ENCODE measurements at regions not wholly inside any gene's neighbourhood (a gene's known extent, or its start where the extent isn't known, plus 50 kb on each side); places are given as distances from the start of the nearest gene placed in this dataset.

DNA sequence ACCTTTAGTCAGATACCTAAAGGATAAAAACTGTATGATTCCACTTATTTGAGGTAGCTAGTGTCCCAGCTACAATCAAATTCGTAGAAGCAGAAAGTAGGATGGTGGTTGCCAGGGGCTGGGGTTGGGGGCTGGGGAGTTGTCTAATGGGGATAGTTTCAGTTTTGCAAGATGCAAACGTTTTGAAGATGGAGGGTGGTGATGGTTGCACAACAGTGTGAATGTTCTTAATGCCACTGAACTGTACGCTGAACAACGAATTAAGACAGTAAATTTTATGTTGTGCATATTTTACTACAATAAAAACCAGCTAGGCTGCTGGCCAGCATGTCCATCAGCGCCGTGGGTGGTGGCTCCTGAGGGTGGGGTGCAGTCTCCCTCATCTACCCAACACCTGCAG, 137.8 kb downstream of the GADD45G start:
- DNase-seq = no peak
- peak; percentile 38 for ATAC-seq
- Histone ChIP-seq H3K4me3 (no peak overlapping the region), H3K36me3 (ENCODE audit: low read depth) (no peaks in the 10 kb centered on the region), H3K9me3 (no peaks in the 10 kb centered on the region), H3K4me1 (ENCODE audit: low read depth) (peaks cover 17% of the 10 kb centered on the region)
- intact Hi-C loops (cut with DNase I, micrococcal nuclease) = no loop called here
- TF ChIP-seq, protein P1, sequence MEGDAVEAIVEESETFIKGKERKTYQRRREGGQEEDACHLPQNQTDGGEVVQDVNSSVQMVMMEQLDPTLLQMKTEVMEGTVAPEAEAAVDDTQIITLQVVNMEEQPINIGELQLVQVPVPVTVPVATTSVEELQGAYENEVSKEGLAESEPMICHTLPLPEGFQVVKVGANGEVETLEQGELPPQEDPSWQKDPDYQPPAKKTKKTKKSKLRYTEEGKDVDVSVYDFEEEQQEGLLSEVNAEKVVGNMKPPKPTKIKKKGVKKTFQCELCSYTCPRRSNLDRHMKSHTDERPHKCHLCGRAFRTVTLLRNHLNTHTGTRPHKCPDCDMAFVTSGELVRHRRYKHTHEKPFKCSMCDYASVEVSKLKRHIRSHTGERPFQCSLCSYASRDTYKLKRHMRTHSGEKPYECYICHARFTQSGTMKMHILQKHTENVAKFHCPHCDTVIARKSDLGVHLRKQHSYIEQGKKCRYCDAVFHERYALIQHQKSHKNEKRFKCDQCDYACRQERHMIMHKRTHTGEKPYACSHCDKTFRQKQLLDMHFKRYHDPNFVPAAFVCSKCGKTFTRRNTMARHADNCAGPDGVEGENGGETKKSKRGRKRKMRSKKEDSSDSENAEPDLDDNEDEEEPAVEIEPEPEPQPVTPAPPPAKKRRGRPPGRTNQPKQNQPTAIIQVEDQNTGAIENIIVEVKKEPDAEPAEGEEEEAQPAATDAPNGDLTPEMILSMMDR (IDR thresholded peaks at IDR 0.05) = no peak

GRCh38 chr9:89743216-89743572, 138.4 kb downstream of the GADD45G start:
- peak; percentile 4 for ATAC-seq

GRCh38 chr9:89743573-89744254, 138.9 kb downstream of the GADD45G start:
- no peak for DNase-seq
- Histone ChIP-seq H3K9me3 (no peaks in the 10 kb centered on the region), H3K4me3 (no peak overlapping the region), H3K4me1 (ENCODE audit: low read depth) (peaks cover 17% of the 10 kb centered on the region), H3K36me3 (ENCODE audit: low read depth) (no peaks in the 10 kb centered on the region)
- intact Hi-C loops (cut with DNase I, micrococcal nuclease) = no loop called here
- peak; percentile 41 for ATAC-seq
- TF ChIP-seq, protein P1 (IDR thresholded peaks at IDR 0.05) = no peak

More at GRCh38 chr9:89743216-89743572, 138.4 kb downstream of the GADD45G start:
- H3K9me3 ChIP-seq = no peaks in the 10 kb centered on the region
- H3K4me1 ChIP-seq (ENCODE audit: low read depth) = peaks cover 17% of the 10 kb centered on the region
- DNase-seq = no peak
- H3K36me3 ChIP-seq (ENCODE audit: low read depth) = no peaks in the 10 kb centered on the region
- TF ChIP-seq, protein P1 (IDR thresholded peaks at IDR 0.05) = no peak
- no peak overlapping the region for H3K4me3 ChIP-seq
- intact Hi-C loops (cut with DNase I, micrococcal nuclease) = no loop called here

DNA sequence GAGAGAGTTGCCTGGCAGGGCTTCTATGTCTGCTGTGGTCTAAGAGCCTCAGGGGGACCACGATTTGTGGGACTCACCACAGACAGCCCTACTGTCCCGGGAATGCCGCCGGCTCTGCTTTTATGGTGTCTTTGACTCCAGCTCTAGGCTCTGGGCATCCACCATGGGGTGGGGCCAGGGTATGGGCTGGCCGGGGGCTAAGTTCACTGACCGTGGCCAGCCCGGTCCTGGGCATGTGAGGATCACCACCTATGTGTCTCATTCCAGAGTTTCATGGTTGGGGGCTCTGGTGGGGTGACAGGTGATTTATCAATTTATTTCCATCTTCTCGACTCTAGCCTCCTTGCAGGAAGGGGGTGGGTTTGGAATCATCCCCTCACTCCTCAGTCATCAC, 139.4 kb downstream of the GADD45G start:
- Histone ChIP-seq H3K36me3 (ENCODE audit: low read depth) (no peaks in the 10 kb centered on the region), H3K9me3 (no peaks in the 10 kb centered on the region), H3K4me3 (no peak overlapping the region), H3K4me1 (ENCODE audit: low read depth) (peaks cover 16% of the 10 kb centered on the region)
- no peak for ATAC-seq
- intact Hi-C loops (cut with DNase I, micrococcal nuclease) = no loop called here
- no peak for DNase-seq
- TF ChIP-seq, protein P1 (IDR thresholded peaks at IDR 0.05) = no peak

- ATAC-seq = peak; percentile 5
Measured at GRCh38 chr9:89744730-89745129, 139.9 kb downstream of the GADD45G start.

More at GRCh38 chr9:89744730-89745129, 139.9 kb downstream of the GADD45G start:
- intact Hi-C loops (cut with DNase I, micrococcal nuclease) = no loop called here
- Histone ChIP-seq H3K4me3 (no peak overlapping the region), H3K9me3 (no peaks in the 10 kb centered on the region), H3K36me3 (ENCODE audit: low read depth) (no peaks in the 10 kb centered on the region), H3K4me1 (ENCODE audit: low read depth) (peaks cover 13% of the 10 kb centered on the region)
- TF ChIP-seq, protein P1 (IDR thresholded peaks at IDR 0.05) = no peak
- no peak for DNase-seq
